Psoas muscle (tissue), 7 donors: ENCODE measurements at regions not wholly inside any gene's neighbourhood (a gene's known extent, or its start where the extent isn't known, plus 50 kb on each side); places are given as distances from the start of the nearest gene placed in this dataset.
"Not testable (repeated sequence)": the region's sequence is repeated elsewhere in the genome, so short reads cannot be mapped to it uniquely, and the experiment has no call there.

ENCODE experiments used
- ATAC-seq, 4 donors: fragments of 200-7000 bp; cut with Tn5 transposase; one replicate each; pipeline ENCODE4 v1.9.1; 2020; ENCODE audit warnings: moderate library complexity in 3 of 4, mild to moderate bottlenecking in 2 of 4
- DNase-seq, 2 donors: peaks; one replicate each; pipeline ENCODE4 v3.0.0-alpha.2; 2020
- H3K27ac ChIP-seq: fragments of 200-600 bp; one replicate; pipeline ENCODE4 v1.8.0; 2022
- H3K27me3 ChIP-seq, 3 donors: fragments of 200-600 bp in 1 of 3; one replicate each; pipeline versions ENCODE4 v1.6.1 to v1.8.0; 2013 to 2022; ENCODE audit warnings: low read length in 2 of 3, mild to moderate bottlenecking in 2 of 3, moderate library complexity in 1 of 3; ENCODE audit not compliant: insufficient read depth in 3 of 3
- H3K36me3 ChIP-seq, 2 donors: fragments of 200-600 bp in 1 of 2; one replicate each; pipeline versions ENCODE4 v1.6.1 to v1.8.0; 2013 to 2022; ENCODE audit warnings: low read depth in 1 of 2, mild to moderate bottlenecking in 1 of 2, moderate library complexity in 1 of 2; ENCODE audit not compliant: insufficient read depth in 1 of 2
- H3K4me1 ChIP-seq: fragments of 200-600 bp; one replicate; pipeline ENCODE4 v1.8.0; 2022
- H3K4me3 ChIP-seq: fragments of 200-600 bp; one replicate; pipeline ENCODE4 v1.8.0; 2022; ENCODE audit warnings: mild to moderate bottlenecking
- H3K9me3 ChIP-seq: fragments of 200-600 bp; one replicate; pipeline ENCODE4 v1.8.0; 2022
- CTCF ChIP-seq: fragments of 200-600 bp; IDR thresholded peaks from one replicate; pipeline ENCODE4 v1.8.0; 2022; ENCODE audit warnings: antibody characterized with exemption
- WGBS, 3 donors: extraction: QIAGEN DNeasy Blood & Tissue Kit; methylation state at CpG; one replicate each; pipeline versions ENCODE4 v1.1.6 to v1.1.7; 2013; 5-methylcytosine and 5-hydroxymethylcytosine counted together
- intact Hi-C, 2 donors: fragments of 100-400 bp; cut with DNase I; formaldehyde crosslinking; loops; one replicate each; pipeline versions ENCODE4 v1.11.0 to v1.14.2; 2022
- donor health status: healthy with polysubstance abuse.
- donor health status: DM: no; HTN: no; CAD: no; lungs with moderate emphysema.
- donor health status: Bipolar disorder and iron deficiency.
- donor health status: healthy.
- donor health status: DM: yes; HTN: yes; CAD: no.
- donor health status: DM: no; HTN: no; CAD: no.
- donor health status: DM: yes; HTN: yes; CAD: no.

GRCh38 chr7:51867117-51867516 is 550.5 kb upstream of the COBL start:
- WGBS, 3 donors, result 64 to 85% (median 72%) methylated on average over 2 of the region's 2 CpGs
- no peaks in the 10 kb centered on the region for H3K27me3 ChIP-seq
- no peak for ATAC-seq
- TF ChIP-seq CTCF, result no peak
- no peak overlapping the region for H3K4me3 ChIP-seq
- no peaks in the 10 kb centered on the region for H3K36me3 ChIP-seq
- H3K9me3 ChIP-seq, result no peaks in the 10 kb centered on the region
- no peak overlapping the region for H3K27ac ChIP-seq
- intact Hi-C loops, result no loop called here
- no peak for DNase-seq
- no peaks in the 10 kb centered on the region for H3K4me1 ChIP-seq

- DNase-seq (peak in 1 of 2 donors; percentile 52), ATAC-seq (peak in 1 of 4 donors; percentile 49)
- Histone ChIP-seq H3K36me3 (no peaks in the 10 kb centered on the region), H3K4me3 (no peak overlapping the region), H3K9me3 (peaks cover under 1% of the 10 kb centered on the region), H3K27me3 (no peaks in the 10 kb centered on the region), H3K27ac (no peak overlapping the region), H3K4me1 (no peaks in the 10 kb centered on the region)
- 69 to 75% (median 75%) methylated on average over 2 of the region's 2 CpGs for WGBS, 3 donors
- TF ChIP-seq CTCF, result no peak
- intact Hi-C loops, result no loop called here
These were observed 543.7 kb upstream of the COBL start for GRCh38 chr7:51860305-51860704.

- 48 to 52% (median 52%) methylated on average over 2 of the region's 2 CpGs for WGBS, 3 donors
- no peaks in the 10 kb centered on the region for H3K4me1 ChIP-seq
- H3K36me3 ChIP-seq, result no peaks in the 10 kb centered on the region
- DNase-seq (no peak), ATAC-seq (no peak)
- intact Hi-C loops, result no loop called here
- no peak for TF ChIP-seq CTCF
- peaks cover 11% of the 10 kb centered on the region for H3K9me3 ChIP-seq
- H3K4me3 ChIP-seq, result no peak overlapping the region
- no peaks in the 10 kb centered on the region for H3K27me3 ChIP-seq
- H3K27ac ChIP-seq, result no peak overlapping the region
These were observed 533.5 kb upstream of the COBL start for GRCh38 chr7:51850126-51850525.

GRCh38 chr7:51847461-51848134 is 531.0 kb upstream of the COBL start:
- Histone ChIP-seq H3K27me3 (no peaks in the 10 kb centered on the region), H3K9me3 (peaks cover 5% of the 10 kb centered on the region), H3K36me3 (no peaks in the 10 kb centered on the region), H3K27ac (no peak overlapping the region), H3K4me1 (no peaks in the 10 kb centered on the region), H3K4me3 (no peak overlapping the region)
- no peak for TF ChIP-seq CTCF
- DNase-seq (no peak), ATAC-seq (no peak)
- WGBS, 3 donors, result 34 to 39% (median 36%) methylated on average over 7 of the region's 7 CpGs
- intact Hi-C loops, result no loop called here

- H3K4me3 ChIP-seq, intact Hi-C loops, H3K4me1 ChIP-seq, DNase-seq, H3K36me3 ChIP-seq, H3K27ac ChIP-seq, H3K27me3 ChIP-seq, H3K9me3 ChIP-seq, ATAC-seq: not testable (repeated sequence)
- WGBS, 3 donors, result 87 to 91% (median 90%) methylated on average over 18 of the region's 18 CpGs
These were observed 522.5 kb upstream of the COBL start for GRCh38 chr7:51839130-51839529.
